MM.1S (cell line): ENCODE measurements at regions not wholly inside any gene's neighbourhood (a gene's known extent, or its start where the extent isn't known, plus 50 kb on each side); places are given as distances from the start of the nearest gene placed in this dataset.

Source experiments
- EZH2 ChIP-seq: fragments of 300-600 bp; sonication (generic); optimal IDR thresholded peaks from 2 replicates; pipeline ENCODE3; 2017; ENCODE audit warnings: low read depth, mild to moderate bottlenecking, antibody characterized with exemption, low read length, mixed read lengths
- TF ChIP-seq, protein P1 (sequence below): fragments of 300-600 bp; sonication (generic); IDR thresholded peaks from 2 replicates; pipeline ENCODE4 v1.5.1; 2016; ENCODE audit warnings: antibody characterized with exemption, low read length, mixed read lengths

DNA sequence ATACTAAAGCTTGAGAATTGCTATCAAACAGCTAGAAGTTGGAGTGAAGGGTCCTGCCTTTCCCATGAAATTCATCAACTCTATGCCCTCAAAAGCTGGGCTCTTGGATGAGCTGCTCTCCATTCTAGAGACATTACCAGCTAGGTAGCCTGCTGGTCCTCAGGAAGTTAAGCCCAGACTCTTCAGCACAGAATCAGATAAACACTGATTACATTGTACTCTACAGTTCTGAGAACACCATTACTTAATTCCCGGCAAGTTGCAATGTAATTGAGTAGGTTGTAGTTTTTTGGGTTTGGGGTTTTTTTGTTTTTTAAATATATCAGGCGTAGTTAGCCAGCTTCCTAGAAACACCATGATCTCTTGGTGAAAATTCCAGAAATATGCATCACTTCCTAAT, 84.1 kb upstream of the PIK3CG start:
- TF ChIP-seq, protein P1, sequence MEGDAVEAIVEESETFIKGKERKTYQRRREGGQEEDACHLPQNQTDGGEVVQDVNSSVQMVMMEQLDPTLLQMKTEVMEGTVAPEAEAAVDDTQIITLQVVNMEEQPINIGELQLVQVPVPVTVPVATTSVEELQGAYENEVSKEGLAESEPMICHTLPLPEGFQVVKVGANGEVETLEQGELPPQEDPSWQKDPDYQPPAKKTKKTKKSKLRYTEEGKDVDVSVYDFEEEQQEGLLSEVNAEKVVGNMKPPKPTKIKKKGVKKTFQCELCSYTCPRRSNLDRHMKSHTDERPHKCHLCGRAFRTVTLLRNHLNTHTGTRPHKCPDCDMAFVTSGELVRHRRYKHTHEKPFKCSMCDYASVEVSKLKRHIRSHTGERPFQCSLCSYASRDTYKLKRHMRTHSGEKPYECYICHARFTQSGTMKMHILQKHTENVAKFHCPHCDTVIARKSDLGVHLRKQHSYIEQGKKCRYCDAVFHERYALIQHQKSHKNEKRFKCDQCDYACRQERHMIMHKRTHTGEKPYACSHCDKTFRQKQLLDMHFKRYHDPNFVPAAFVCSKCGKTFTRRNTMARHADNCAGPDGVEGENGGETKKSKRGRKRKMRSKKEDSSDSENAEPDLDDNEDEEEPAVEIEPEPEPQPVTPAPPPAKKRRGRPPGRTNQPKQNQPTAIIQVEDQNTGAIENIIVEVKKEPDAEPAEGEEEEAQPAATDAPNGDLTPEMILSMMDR: no peak
- TF ChIP-seq EZH2: no peak
